Kidney (tissue), 13 donors: ENCODE measurements at regions not wholly inside any gene's neighbourhood (a gene's known extent, or its start where the extent isn't known, plus 50 kb on each side); places are given as distances from the start of the nearest gene placed in this dataset.

Source experiments
- DNase-seq, 5 donors: peaks; one replicate each; pipeline ENCODE4 v3.0.0-alpha.2; 2013 to 2020
- FAIRE-seq: peaks from 2 replicates; lab custom pipeline; 2012; peaks lifted over from hg19 to GRCh38; lab: Jason Lieb, UNC
- H3K27ac ChIP-seq, 2 donors: one replicate each; pipeline ENCODE4 v1.7.0; 2013; ENCODE audit warnings: low read depth in 2 of 2, low read length in 2 of 2, inconsistent platforms in 1 of 2
- H3K27me3 ChIP-seq: one replicate; pipeline ENCODE4 v1.7.1; 2013; ENCODE audit warnings: low read length, inconsistent platforms; ENCODE audit not compliant: control insufficient read depth, insufficient read depth
- H3K36me3 ChIP-seq, 3 donors: one replicate each; pipeline versions ENCODE4 v1.7.0 to v1.7.1; 2013; ENCODE audit warnings: low read length in 3 of 3, control low read depth in 1 of 3, inconsistent platforms in 1 of 3; ENCODE audit not compliant: insufficient read depth in 3 of 3, control insufficient read depth in 2 of 3
- H3K4me1 ChIP-seq, 3 donors: one replicate each; pipeline versions ENCODE4 v1.7.0 to v1.7.1; 2013; ENCODE audit warnings: low read length in 3 of 3, inconsistent platforms in 1 of 3, low read depth in 1 of 3; ENCODE audit not compliant: control insufficient read depth in 2 of 3, insufficient read depth in 2 of 3
- H3K4me3 ChIP-seq, 3 donors: one replicate each; pipeline versions ENCODE4 v1.7.0 to v1.8.1; 2013; ENCODE audit warnings: low read length in 3 of 3, control low read depth in 1 of 3, inconsistent platforms in 1 of 3
- H3K9ac ChIP-seq, 3 donors: one replicate each; pipeline versions ENCODE4 v1.7.0 to v1.7.1; 2013; ENCODE audit warnings: low read length in 3 of 3, control low read depth in 1 of 3, inconsistent platforms in 1 of 3
- H3K9me3 ChIP-seq, 3 donors: one replicate each; pipeline versions ENCODE4 v1.7.0 to v1.7.1; 2013; ENCODE audit warnings: low read length in 3 of 3, control low read depth in 1 of 3, inconsistent platforms in 1 of 3; ENCODE audit not compliant: control insufficient read depth in 2 of 3, insufficient read depth in 1 of 3
- CTCF ChIP-seq: IDR thresholded peaks from 3 replicates; pipeline ENCODE4 v1.5.1; 2012; ENCODE audit warnings: mild to moderate bottlenecking, moderate library complexity, borderline replicate concordance; ENCODE audit not compliant: insufficient read depth; ENCODE audit errors: extremely low read depth
- intact Hi-C: fragments of 100-400 bp; cut with DNase I; formaldehyde crosslinking; loops from one replicate; pipeline ENCODE4 v1.11.1; 2022
- donor health status: control.
- donor health status: control.
- donor health status: control.
- donor health status: control.
- donor health status: control.
- donor health status: DM: yes; HTN: yes; CAD: no.
- donor health status: Normal renal cell carcinoma (clear cell type).

- no peaks in the 10 kb centered on the region for H3K4me1 ChIP-seq
- TF ChIP-seq CTCF, result no peak
- H3K27me3 ChIP-seq, result no peaks in the 10 kb centered on the region
- H3K9me3 ChIP-seq, result no peaks in the 10 kb centered on the region
- DNase-seq, result peak in 1 of 5 donors; percentile 8
- H3K9ac ChIP-seq, result no peak overlapping the region
- H3K36me3 ChIP-seq, result no peaks in the 10 kb centered on the region
- intact Hi-C loops, result no loop called here
- H3K27ac ChIP-seq, result no peak overlapping the region
- FAIRE-seq, result no peak
- no peak overlapping the region for H3K4me3 ChIP-seq
Measured at GRCh38 chr12:29971446-29971845, 187.7 kb upstream of the TMTC1 start.

- Histone ChIP-seq H3K9ac (no peak overlapping the region), H3K27ac (no peak overlapping the region), H3K9me3 (no peaks in the 10 kb centered on the region), H3K36me3 (no peaks in the 10 kb centered on the region), H3K27me3 (no peaks in the 10 kb centered on the region), H3K4me3 (no peak overlapping the region), H3K4me1 (no peaks in the 10 kb centered on the region)
- intact Hi-C loops, result no loop called here
- TF ChIP-seq CTCF, result no peak
- DNase-seq (no peak), FAIRE-seq (no peak)
Measured at GRCh38 chr12:29970501-29970900, 186.8 kb upstream of the TMTC1 start.

- no peak overlapping the region for H3K4me3 ChIP-seq
- no peaks in the 10 kb centered on the region for H3K9me3 ChIP-seq
- TF ChIP-seq CTCF, result no peak
- no peak for FAIRE-seq
- H3K9ac ChIP-seq, result no peak overlapping the region
- H3K36me3 ChIP-seq, result no peaks in the 10 kb centered on the region
- no peaks in the 10 kb centered on the region for H3K27me3 ChIP-seq
- H3K27ac ChIP-seq, result no peak overlapping the region
- intact Hi-C loops, result no loop called here
- DNase-seq, result no peak
- no peaks in the 10 kb centered on the region for H3K4me1 ChIP-seq
Measured at GRCh38 chr12:29962276-29963035, 178.7 kb upstream of the TMTC1 start.
